Vagina (tissue), 2 donors: ENCODE measurements at regions not wholly inside any gene's neighbourhood (a gene's known extent, or its start where the extent isn't known, plus 50 kb on each side); places are given as distances from the start of the nearest gene placed in this dataset.

ENCODE experiments used
- DNase-seq, 2 donors: peaks; one replicate each; pipeline ENCODE4 v3.0.0-alpha.2; 2017; ENCODE audit errors: extremely low spot score in 2 of 2
- H3K27ac ChIP-seq: fragments of 200-600 bp; sonication (generic); one replicate; pipeline ENCODE4 v1.5.1; 2019
- H3K27me3 ChIP-seq: fragments of 200-600 bp; sonication (generic); one replicate; pipeline ENCODE4 v1.5.1; 2019
- H3K36me3 ChIP-seq, 2 donors: fragments of 200-600 bp; sonication (generic); one replicate each; pipeline ENCODE4 v1.5.1; 2017 to 2019
- H3K4me1 ChIP-seq: fragments of 200-600 bp; sonication (generic); one replicate; pipeline ENCODE4 v1.5.1; 2019
- H3K4me3 ChIP-seq, 2 donors: fragments of 200-600 bp; sonication (generic); 1 replicate in 1 of 2; 2 replicates in 1 of 2; pipeline ENCODE4 v1.5.1; 2016 to 2019
- H3K9me3 ChIP-seq: fragments of 200-600 bp; sonication (generic); one replicate; pipeline ENCODE4 v1.5.1; 2019
- POLR2A ChIP-seq, 2 donors: fragments of 450-650 bp; IDR thresholded peaks; one replicate each; pipeline ENCODE4 v1.6.1; 2017; ENCODE audit warnings: antibody characterized with exemption in 2 of 2, mild to moderate bottlenecking in 2 of 2, moderate library complexity in 2 of 2
- POLR2AphosphoS5 ChIP-seq, 2 donors: sonication (generic); formaldehyde crosslinking; IDR thresholded peaks; one replicate each; pipeline ENCODE4 v1.9.0; 2017; ENCODE audit warnings: antibody characterized with exemption in 2 of 2, mild to moderate bottlenecking in 2 of 2, low read depth in 1 of 2; ENCODE audit not compliant: insufficient read depth in 1 of 2
- intact Hi-C: fragments of 100-400 bp; cut with DNase I; formaldehyde crosslinking; loops from one replicate; pipeline ENCODE4 v1.15.1; 2023
- TF ChIP-seq, protein P1 (sequence below), 3 experiments: fragments of 450-650 bp in 2 of 3; fragments of 200-600 bp in 1 of 3; sonication (generic) in 1 of 3; IDR thresholded peaks; one replicate each; pipeline ENCODE4 v1.5.1; 2017 to 2019; ENCODE audit warnings: antibody characterized with exemption in 3 of 3, mild to moderate bottlenecking in 2 of 3, moderate library complexity in 2 of 3

DNA sequence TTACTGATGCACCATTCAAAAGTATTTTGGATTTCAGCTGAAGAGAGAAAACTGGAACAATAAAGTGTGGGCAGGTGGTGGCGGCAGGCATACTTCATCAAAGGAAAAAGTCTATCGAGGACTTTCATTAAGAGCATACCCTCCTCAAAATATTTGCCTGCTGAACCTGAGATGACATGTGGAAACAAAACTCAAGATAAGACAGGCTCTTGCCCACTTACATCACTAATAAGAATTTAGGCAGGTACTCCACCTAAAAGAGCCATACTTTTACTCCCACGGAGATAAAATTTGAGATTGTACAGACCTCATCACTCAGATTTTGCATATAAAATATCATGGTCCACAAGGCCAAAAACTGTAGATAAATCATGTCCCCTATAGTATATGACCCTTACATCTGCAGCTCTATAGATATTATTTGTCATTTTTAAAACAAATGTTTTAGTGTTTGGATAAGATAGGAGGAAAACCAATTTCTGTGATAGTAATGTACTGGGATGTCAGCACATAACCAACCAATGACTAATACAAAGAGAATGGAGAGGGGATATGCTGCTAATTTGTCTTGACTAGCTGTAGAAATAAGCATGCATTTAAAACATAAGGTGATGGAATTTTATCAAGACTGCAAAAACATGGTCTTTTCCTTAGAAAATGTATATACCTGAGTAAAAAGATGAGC, 730.6 kb upstream of the ZNF608 start:
- H3K4me3 ChIP-seq: no peak overlapping the region
- intact Hi-C loops: no loop called here
- H3K36me3 ChIP-seq: no peaks in the 10 kb centered on the region

DNA sequence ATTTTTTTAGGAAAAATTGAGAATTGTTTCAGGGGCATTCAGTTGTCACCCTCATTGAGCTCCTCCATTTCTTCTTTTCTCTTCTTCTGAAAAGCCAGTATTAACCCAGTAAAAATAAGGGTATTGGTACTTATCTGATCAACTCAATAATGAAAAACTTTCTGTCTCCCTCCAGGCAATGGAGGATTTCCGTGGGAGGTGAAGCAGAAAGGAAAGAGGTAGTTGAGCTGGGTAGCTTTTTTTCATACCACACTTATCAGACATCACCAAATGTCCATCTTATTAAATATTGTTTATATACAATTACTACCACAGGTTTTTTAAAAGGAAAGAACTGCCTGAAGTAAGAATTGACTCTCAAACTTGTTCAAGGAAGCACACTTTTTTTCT, 731.1 kb upstream of the ZNF608 start:
- TF ChIP-seq, protein P1, sequence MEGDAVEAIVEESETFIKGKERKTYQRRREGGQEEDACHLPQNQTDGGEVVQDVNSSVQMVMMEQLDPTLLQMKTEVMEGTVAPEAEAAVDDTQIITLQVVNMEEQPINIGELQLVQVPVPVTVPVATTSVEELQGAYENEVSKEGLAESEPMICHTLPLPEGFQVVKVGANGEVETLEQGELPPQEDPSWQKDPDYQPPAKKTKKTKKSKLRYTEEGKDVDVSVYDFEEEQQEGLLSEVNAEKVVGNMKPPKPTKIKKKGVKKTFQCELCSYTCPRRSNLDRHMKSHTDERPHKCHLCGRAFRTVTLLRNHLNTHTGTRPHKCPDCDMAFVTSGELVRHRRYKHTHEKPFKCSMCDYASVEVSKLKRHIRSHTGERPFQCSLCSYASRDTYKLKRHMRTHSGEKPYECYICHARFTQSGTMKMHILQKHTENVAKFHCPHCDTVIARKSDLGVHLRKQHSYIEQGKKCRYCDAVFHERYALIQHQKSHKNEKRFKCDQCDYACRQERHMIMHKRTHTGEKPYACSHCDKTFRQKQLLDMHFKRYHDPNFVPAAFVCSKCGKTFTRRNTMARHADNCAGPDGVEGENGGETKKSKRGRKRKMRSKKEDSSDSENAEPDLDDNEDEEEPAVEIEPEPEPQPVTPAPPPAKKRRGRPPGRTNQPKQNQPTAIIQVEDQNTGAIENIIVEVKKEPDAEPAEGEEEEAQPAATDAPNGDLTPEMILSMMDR (IDR thresholded peaks at IDR 0.05): no peak
- TF ChIP-seq POLR2AphosphoS5 (IDR thresholded peaks at IDR 0.05; ENCODE audit: insufficient read depth in 1 of 2, low read depth in 1 of 2) (no peak), POLR2A (IDR thresholded peaks at IDR 0.05) (no peak)
- intact Hi-C loops: no loop called here
- Histone ChIP-seq H3K27ac (no peak overlapping the region), H3K27me3 (no peaks in the 10 kb centered on the region), H3K4me1 (peaks cover 18% of the 10 kb centered on the region), H3K9me3 (no peaks in the 10 kb centered on the region), H3K36me3 (no peaks in the 10 kb centered on the region), H3K4me3 (no peak overlapping the region)
- DNase-seq: no peak

More for the DNA sequence above, 730.6 kb upstream of the ZNF608 start:
- Histone ChIP-seq H3K27ac (no peak overlapping the region), H3K27me3 (no peaks in the 10 kb centered on the region), H3K4me1 (peaks cover 17% of the 10 kb centered on the region), H3K9me3 (no peaks in the 10 kb centered on the region)
- TF ChIP-seq, protein P1 (IDR thresholded peaks at IDR 0.05): no peak
- TF ChIP-seq POLR2AphosphoS5 (IDR thresholded peaks at IDR 0.05; ENCODE audit: insufficient read depth in 1 of 2, low read depth in 1 of 2) (no peak), POLR2A (IDR thresholded peaks at IDR 0.05) (no peak)
- DNase-seq: no peak

DNA sequence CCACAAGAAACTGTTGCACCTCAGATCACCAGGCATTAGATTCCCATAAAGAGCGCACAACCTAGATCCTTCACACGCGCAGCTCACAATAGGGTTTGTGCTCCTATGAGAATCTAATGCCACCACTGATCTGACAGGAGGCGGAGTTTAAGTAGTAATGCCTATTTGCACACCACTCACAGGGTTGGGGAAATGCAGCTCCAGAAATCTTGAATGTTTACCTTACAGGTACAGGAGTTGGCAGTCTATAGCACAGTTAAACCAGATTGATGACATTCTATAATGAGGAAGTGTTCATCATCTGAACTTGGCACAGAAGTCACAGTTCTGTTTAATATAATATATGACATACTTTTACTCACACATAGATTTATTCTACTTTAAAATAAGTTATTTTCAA, 732.2 kb upstream of the ZNF608 start:
- Histone ChIP-seq H3K27ac (no peak overlapping the region), H3K9me3 (no peaks in the 10 kb centered on the region), H3K4me3 (no peak overlapping the region), H3K27me3 (no peaks in the 10 kb centered on the region), H3K4me1 (peaks cover 22% of the 10 kb centered on the region), H3K36me3 (no peaks in the 10 kb centered on the region)
- intact Hi-C loops: no loop called here
- peak in 1 of 2 donors; percentile 48 for TF ChIP-seq POLR2AphosphoS5 (IDR thresholded peaks at IDR 0.05; ENCODE audit: insufficient read depth in 1 of 2, low read depth in 1 of 2)
- TF ChIP-seq POLR2A (IDR thresholded peaks at IDR 0.05): no peak
- no peak for DNase-seq

DNA sequence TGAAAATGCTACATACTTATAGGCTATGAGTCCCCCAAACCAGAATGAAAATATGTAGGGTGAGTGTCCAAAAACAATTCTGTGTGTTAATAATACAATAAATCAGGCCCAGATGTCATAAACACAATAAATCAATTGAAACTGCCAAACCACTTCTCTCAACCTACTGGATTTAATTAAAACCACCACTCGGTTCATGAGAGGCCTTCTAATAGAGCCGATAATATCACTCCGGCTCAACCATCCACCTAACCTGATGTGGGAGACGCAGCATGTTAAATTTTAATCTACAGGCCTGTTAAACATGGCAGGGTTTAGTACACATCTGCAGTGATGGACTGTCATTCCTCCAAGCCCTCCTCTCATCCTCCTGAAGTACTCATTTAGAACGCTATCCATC, 734.5 kb upstream of the ZNF608 start:
- no peak for DNase-seq
- Histone ChIP-seq H3K27me3 (no peaks in the 10 kb centered on the region), H3K36me3 (no peaks in the 10 kb centered on the region), H3K9me3 (no peaks in the 10 kb centered on the region), H3K4me1 (peaks cover 40% of the 10 kb centered on the region), H3K27ac (no peak overlapping the region), H3K4me3 (no peak overlapping the region)
- TF ChIP-seq POLR2AphosphoS5 (IDR thresholded peaks at IDR 0.05; ENCODE audit: insufficient read depth in 1 of 2, low read depth in 1 of 2) (no peak), POLR2A (IDR thresholded peaks at IDR 0.05) (no peak)
- TF ChIP-seq, protein P1 (IDR thresholded peaks at IDR 0.05): no peak
- intact Hi-C loops: no loop called here

DNA sequence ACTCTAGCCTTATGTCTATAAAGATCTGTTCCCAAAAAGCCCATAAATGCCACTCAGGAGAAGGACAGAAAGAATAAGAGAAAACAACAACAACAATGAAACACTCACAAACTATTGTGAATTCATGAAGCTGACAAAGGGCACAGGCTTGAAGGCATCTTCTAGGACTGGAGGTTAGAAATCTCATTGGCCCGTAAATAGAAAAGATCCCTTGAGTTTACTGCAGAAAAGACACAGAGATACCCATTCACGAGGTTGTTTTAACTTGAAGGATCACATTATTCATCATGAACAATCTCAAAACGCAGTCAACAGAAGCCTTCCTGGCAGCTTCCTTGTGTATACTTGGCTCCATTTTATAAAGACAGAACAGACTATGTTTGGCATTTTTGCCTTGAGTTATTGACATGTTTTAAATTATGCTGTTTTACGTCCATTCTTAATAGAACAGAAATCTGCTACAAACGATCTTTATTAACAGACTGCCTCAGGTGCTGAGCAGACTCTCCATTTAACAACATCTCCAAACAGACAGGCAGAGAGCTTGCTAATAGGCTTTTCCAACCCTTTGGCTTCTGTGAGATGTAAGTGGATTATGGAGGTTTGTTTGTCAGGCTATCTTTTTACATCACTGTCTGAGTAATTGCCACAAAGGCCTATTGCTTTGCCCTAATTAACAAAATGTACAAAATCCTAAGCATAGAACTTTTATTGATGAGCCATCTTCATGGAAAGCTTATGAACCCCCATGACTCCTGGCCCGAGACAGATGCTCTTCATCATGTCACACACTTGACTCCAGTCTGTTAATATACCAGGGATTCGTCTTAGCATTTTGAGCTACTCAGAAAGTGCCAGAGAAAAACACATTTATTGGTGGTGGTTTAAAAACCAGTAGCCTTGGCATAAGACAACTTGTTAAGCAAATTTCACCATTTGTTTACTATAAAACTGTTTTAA, 735.3 kb upstream of the ZNF608 start:
- H3K4me3 ChIP-seq: no peak overlapping the region
- peak in 1 of 2 donors; percentile 18 for TF ChIP-seq POLR2AphosphoS5 (IDR thresholded peaks at IDR 0.05; ENCODE audit: insufficient read depth in 1 of 2, low read depth in 1 of 2)
- TF ChIP-seq POLR2A (IDR thresholded peaks at IDR 0.05): no peak
- intact Hi-C loops: no loop called here

More for the DNA sequence above, 735.3 kb upstream of the ZNF608 start:
- Histone ChIP-seq H3K9me3 (no peaks in the 10 kb centered on the region), H3K27ac (no peak overlapping the region), H3K4me1 (peaks cover 47% of the 10 kb centered on the region), H3K36me3 (no peaks in the 10 kb centered on the region), H3K27me3 (no peaks in the 10 kb centered on the region)
- no peak for DNase-seq
